Subcutaneous abdominal adipose tissue (tissue), 5 donors: ENCODE measurements at regions not wholly inside any gene's neighbourhood (a gene's known extent, or its start where the extent isn't known, plus 50 kb on each side); places are given as distances from the start of the nearest gene placed in this dataset.

Experiments used
- H3K27ac ChIP-seq: one replicate; pipeline ENCODE4 v1.7.0; 2013; ENCODE audit warnings: low read depth, mild to moderate bottlenecking, inconsistent platforms, low read length, moderate library complexity
- H3K27me3 ChIP-seq, 5 donors: one replicate each; pipeline ENCODE4 v1.7.0; 2013; ENCODE audit warnings: low read length in 5 of 5, inconsistent platforms in 1 of 5; ENCODE audit not compliant: control insufficient read depth in 5 of 5, insufficient read depth in 4 of 5
- H3K36me3 ChIP-seq, 5 donors: one replicate each; pipeline ENCODE4 v1.7.0; 2013; ENCODE audit warnings: low read length in 5 of 5; ENCODE audit not compliant: control insufficient read depth in 5 of 5, insufficient read depth in 5 of 5
- H3K4me1 ChIP-seq, 5 donors: one replicate each; pipeline ENCODE4 v1.7.0; 2013; ENCODE audit warnings: low read length in 5 of 5, mild to moderate bottlenecking in 3 of 5, moderate library complexity in 1 of 5; ENCODE audit not compliant: control insufficient read depth in 5 of 5, insufficient read depth in 5 of 5
- H3K4me3 ChIP-seq, 5 donors: one replicate each; pipeline ENCODE4 v1.7.0; 2013; ENCODE audit warnings: low read length in 5 of 5, low read depth in 1 of 5
- H3K9ac ChIP-seq, 5 donors: one replicate each; pipeline ENCODE4 v1.7.0; 2013; ENCODE audit warnings: low read length in 5 of 5, mild to moderate bottlenecking in 4 of 5, moderate library complexity in 3 of 5
- H3K9me3 ChIP-seq, 5 donors: one replicate each; pipeline ENCODE4 v1.7.0; 2013; ENCODE audit warnings: low read length in 5 of 5; ENCODE audit not compliant: control insufficient read depth in 5 of 5
- donor health status: healthy.
- donor health status: healthy.
- donor health status: healthy.
- donor health status: healthy.
- donor health status: healthy.

- Histone ChIP-seq H3K9me3 (no peaks in the 10 kb centered on the region), H3K27ac (no peak overlapping the region), H3K4me3 (no peak overlapping the region)
Observed at GRCh38 chr14:27002179-27002578, 404.3 kb upstream of the NOVA1 start.

DNA sequence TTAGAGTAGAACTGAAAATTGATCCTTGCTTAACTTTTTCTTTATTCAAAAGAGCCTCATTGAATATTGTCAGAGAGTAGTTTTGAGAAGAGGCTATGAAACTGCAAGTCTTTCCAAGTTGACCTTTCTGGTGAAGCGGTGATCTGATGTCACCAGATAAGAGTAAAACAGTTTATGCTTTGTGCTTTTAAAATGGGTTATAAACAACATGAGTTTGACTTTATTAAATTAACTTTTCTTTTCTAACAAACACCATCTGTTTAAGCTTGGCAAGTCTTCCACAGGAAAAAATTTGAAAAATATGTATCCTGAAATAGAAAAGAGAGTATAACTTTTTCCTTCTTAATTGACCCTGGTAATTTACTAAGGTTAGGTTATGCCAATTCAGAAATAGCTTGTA, 408.7 kb upstream of the NOVA1 start:
- Histone ChIP-seq H3K27ac (no peak overlapping the region), H3K9ac (no peak overlapping the region), H3K4me3 (no peak overlapping the region), H3K4me1 (no peaks in the 10 kb centered on the region), H3K36me3 (no peaks in the 10 kb centered on the region), H3K9me3 (no peaks in the 10 kb centered on the region), H3K27me3 (no peaks in the 10 kb centered on the region)

More at GRCh38 chr14:27002179-27002578, 404.3 kb upstream of the NOVA1 start:
- no peak overlapping the region for H3K9ac ChIP-seq
- H3K4me1 ChIP-seq: no peaks in the 10 kb centered on the region
- H3K27me3 ChIP-seq: no peaks in the 10 kb centered on the region
- no peaks in the 10 kb centered on the region for H3K36me3 ChIP-seq

- Histone ChIP-seq H3K9ac (no peak overlapping the region), H3K9me3 (no peaks in the 10 kb centered on the region), H3K36me3 (no peaks in the 10 kb centered on the region), H3K4me1 (no peaks in the 10 kb centered on the region), H3K27me3 (no peaks in the 10 kb centered on the region), H3K27ac (no peak overlapping the region), H3K4me3 (no peak overlapping the region)
Observed at GRCh38 chr14:27008187-27008586, 410.4 kb upstream of the NOVA1 start.

DNA sequence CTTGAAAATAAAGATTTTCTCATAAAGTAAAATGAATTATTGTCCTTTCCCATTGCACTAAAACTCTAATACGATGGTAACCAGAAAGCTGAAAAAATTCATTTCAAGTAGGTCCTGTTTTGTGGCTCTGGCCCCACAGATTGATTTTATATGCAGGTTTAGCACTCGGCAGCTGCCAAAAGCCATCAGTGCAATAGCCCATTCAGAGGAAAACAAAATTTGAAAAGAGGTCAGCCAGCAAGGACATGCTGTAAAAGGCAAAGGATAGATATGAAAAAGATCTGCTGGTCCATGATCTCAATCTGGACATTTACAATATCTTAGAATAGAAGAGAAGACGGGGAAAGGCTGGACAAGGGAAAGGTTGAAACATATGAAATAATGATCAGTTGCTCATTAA, 414.8 kb upstream of the NOVA1 start:
- Histone ChIP-seq H3K27me3 (no peaks in the 10 kb centered on the region), H3K9ac (no peak overlapping the region), H3K36me3 (no peaks in the 10 kb centered on the region), H3K4me1 (no peaks in the 10 kb centered on the region), H3K9me3 (no peaks in the 10 kb centered on the region), H3K4me3 (no peak overlapping the region), H3K27ac (no peak overlapping the region)

DNA sequence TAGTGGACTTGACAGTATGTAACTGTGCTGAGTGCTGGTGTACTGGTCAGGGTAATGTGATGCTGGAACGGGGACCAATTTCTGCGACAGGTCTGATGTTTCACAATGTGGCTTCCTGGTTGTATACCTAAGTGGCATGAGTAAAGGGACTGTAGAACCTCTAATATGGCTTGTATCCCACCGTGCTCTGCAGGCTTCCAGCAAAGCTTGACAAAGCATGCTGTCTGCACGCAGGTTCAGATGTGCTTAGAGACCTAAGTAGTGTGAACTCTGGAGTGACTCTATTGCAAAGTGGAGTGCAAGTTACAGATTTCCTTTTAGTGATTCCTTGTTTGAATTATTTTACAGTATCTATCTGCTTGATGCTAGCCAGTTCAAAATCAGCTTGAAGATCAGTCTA, 415.8 kb upstream of the NOVA1 start:
- Histone ChIP-seq H3K9ac (no peak overlapping the region), H3K27ac (no peak overlapping the region), H3K4me3 (no peak overlapping the region), H3K27me3 (no peaks in the 10 kb centered on the region), H3K36me3 (no peaks in the 10 kb centered on the region), H3K9me3 (no peaks in the 10 kb centered on the region), H3K4me1 (no peaks in the 10 kb centered on the region)

- Histone ChIP-seq H3K4me1 (no peaks in the 10 kb centered on the region), H3K4me3 (no peak overlapping the region), H3K27me3 (no peaks in the 10 kb centered on the region), H3K9ac (no peak overlapping the region), H3K27ac (no peak overlapping the region), H3K36me3 (no peaks in the 10 kb centered on the region), H3K9me3 (no peaks in the 10 kb centered on the region)
Observed at GRCh38 chr14:27015065-27015464, 417.2 kb upstream of the NOVA1 start.

GRCh38 chr14:27025648-27026047, 427.8 kb upstream of the NOVA1 start:
- Histone ChIP-seq H3K4me3 (no peak overlapping the region), H3K36me3 (no peaks in the 10 kb centered on the region), H3K4me1 (no peaks in the 10 kb centered on the region)

DNA sequence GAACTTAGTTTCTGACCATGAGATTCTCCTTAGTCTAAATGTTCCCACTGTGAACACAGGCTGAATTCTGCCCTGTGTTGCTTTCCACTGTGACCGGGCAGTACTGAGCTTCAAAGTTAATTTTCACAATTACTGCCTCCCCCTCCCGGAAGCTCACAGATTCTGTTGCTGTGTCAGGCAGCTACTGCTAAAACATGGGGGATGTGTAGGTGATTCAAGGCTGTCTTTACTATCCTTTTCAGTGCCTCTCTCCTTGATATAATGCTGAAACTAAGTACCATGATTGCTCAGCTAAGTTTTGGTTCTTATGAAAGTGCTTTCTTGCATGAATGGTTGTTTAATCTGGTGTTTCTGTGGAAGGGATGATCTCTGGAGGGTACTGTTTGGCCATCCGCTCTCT, 428.3 kb upstream of the NOVA1 start:
- H3K27ac ChIP-seq: no peak overlapping the region
- H3K9ac ChIP-seq: no peak overlapping the region
- H3K36me3 ChIP-seq: no peaks in the 10 kb centered on the region
- no peaks in the 10 kb centered on the region for H3K9me3 ChIP-seq
- no peak overlapping the region for H3K4me3 ChIP-seq
- no peaks in the 10 kb centered on the region for H3K4me1 ChIP-seq
- no peaks in the 10 kb centered on the region for H3K27me3 ChIP-seq

More at GRCh38 chr14:27025648-27026047, 427.8 kb upstream of the NOVA1 start:
- Histone ChIP-seq H3K9me3 (no peaks in the 10 kb centered on the region), H3K9ac (no peak overlapping the region), H3K27me3 (no peaks in the 10 kb centered on the region), H3K27ac (no peak overlapping the region)

- Histone ChIP-seq H3K27me3 (no peaks in the 10 kb centered on the region), H3K4me1 (peaks cover 0 to 2% (median 0%) of the 10 kb centered on the region in 5 donors), H3K27ac (no peak overlapping the region), H3K4me3 (no peak overlapping the region), H3K9ac (no peak overlapping the region), H3K36me3 (no peaks in the 10 kb centered on the region), H3K9me3 (no peaks in the 10 kb centered on the region)
Observed at GRCh38 chr14:27040552-27040951, 442.7 kb upstream of the NOVA1 start.

GRCh38 chr14:27049701-27050100, 451.9 kb upstream of the NOVA1 start:
- Histone ChIP-seq H3K4me1 (no peaks in the 10 kb centered on the region), H3K36me3 (no peaks in the 10 kb centered on the region), H3K9me3 (no peaks in the 10 kb centered on the region), H3K9ac (no peak overlapping the region), H3K4me3 (no peak overlapping the region), H3K27me3 (no peaks in the 10 kb centered on the region), H3K27ac (no peak overlapping the region)

GRCh38 chr14:27050208-27050607, 452.4 kb upstream of the NOVA1 start:
- H3K9me3 ChIP-seq: no peaks in the 10 kb centered on the region
- no peaks in the 10 kb centered on the region for H3K36me3 ChIP-seq
- no peak overlapping the region for H3K27ac ChIP-seq
- H3K4me3 ChIP-seq: no peak overlapping the region
- H3K9ac ChIP-seq: no peak overlapping the region
- H3K27me3 ChIP-seq: no peaks in the 10 kb centered on the region
- no peaks in the 10 kb centered on the region for H3K4me1 ChIP-seq
